DND-41 (cell line): ENCODE measurements at regions not wholly inside any gene's neighbourhood (a gene's known extent, or its start where the extent isn't known, plus 50 kb on each side); places are given as distances from the start of the nearest gene placed in this dataset.

Experiments
- EZH2 ChIP-seq: IDR thresholded peaks from 3 replicates; pipeline ENCODE4 v1.6.1; 2012; ENCODE audit warnings: borderline replicate concordance, low read depth, mild to moderate bottlenecking, moderate library complexity, low read length, inconsistent platforms; ENCODE audit not compliant: severe bottlenecking
- TF ChIP-seq, protein P1 (sequence below): IDR thresholded peaks from 2 replicates; pipeline ENCODE4 v1.5.1; 2012; ENCODE audit warnings: borderline replicate concordance, low read length, moderate library complexity, mild to moderate bottlenecking; ENCODE audit not compliant: poor library complexity, severe bottlenecking; ENCODE audit errors: extremely low read depth

DNA sequence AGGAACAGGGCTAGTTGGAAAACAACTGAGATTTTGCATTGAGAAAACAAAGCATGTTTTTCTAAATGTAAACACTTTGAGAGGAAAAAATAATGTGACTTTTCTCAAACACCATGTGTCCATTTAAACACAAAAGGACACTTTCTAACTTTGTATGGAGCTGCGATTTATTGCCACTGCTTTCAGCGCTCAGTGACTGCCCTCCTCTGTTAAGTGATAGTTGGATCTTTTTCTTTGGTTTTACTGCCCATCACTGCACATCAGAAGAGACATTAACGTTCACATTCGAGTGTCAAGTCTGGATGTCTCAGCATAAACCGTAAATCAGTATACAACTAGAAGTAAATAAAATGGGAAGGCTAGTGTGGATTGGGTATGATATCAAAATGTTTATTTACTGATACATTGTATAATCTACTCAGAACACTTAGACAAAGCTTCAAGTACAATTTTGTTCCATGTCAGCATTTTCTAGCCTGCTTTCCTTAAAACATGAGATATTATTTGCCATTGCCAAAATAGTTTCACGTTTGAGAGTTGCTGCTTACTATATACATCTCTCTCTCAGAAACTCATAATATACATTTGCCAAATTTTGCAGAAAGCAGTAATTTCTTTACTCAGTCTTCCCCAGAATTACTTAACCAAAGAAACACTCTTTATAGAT, 237.6 kb downstream of the IKZF2 start:
- TF ChIP-seq, protein P1, sequence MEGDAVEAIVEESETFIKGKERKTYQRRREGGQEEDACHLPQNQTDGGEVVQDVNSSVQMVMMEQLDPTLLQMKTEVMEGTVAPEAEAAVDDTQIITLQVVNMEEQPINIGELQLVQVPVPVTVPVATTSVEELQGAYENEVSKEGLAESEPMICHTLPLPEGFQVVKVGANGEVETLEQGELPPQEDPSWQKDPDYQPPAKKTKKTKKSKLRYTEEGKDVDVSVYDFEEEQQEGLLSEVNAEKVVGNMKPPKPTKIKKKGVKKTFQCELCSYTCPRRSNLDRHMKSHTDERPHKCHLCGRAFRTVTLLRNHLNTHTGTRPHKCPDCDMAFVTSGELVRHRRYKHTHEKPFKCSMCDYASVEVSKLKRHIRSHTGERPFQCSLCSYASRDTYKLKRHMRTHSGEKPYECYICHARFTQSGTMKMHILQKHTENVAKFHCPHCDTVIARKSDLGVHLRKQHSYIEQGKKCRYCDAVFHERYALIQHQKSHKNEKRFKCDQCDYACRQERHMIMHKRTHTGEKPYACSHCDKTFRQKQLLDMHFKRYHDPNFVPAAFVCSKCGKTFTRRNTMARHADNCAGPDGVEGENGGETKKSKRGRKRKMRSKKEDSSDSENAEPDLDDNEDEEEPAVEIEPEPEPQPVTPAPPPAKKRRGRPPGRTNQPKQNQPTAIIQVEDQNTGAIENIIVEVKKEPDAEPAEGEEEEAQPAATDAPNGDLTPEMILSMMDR = no peak
- no peak for TF ChIP-seq EZH2
